Lung (tissue), 11 donors: ENCODE measurements at regions not wholly inside any gene's neighbourhood (a gene's known extent, or its start where the extent isn't known, plus 50 kb on each side); places are given as distances from the start of the nearest gene placed in this dataset.

ENCODE experiments used
- ATAC-seq: fragments of 200-7000 bp; cut with Tn5 transposase; one replicate; pipeline ENCODE4 v1.9.1; 2020; ENCODE audit warnings: moderate number of reproducible peaks; ENCODE audit not compliant: insufficient read depth, low FRiP score
- DNase-seq, 3 donors: peaks; one replicate each; pipeline ENCODE4 v3.0.0-alpha.2; 2013 to 2017
- H3K27ac ChIP-seq, 2 donors: one replicate each; pipeline ENCODE4 v1.5.1; 2013; ENCODE audit warnings: mild to moderate bottlenecking in 2 of 2, moderate library complexity in 2 of 2, control low read depth in 1 of 2, inconsistent platforms in 1 of 2, low read depth in 1 of 2, low read length in 1 of 2
- H3K27me3 ChIP-seq, 3 donors: one replicate each; pipeline ENCODE4 v1.5.1; 2013; ENCODE audit warnings: low read length in 2 of 3; ENCODE audit not compliant: control insufficient read depth in 3 of 3, insufficient read depth in 3 of 3
- H3K36me3 ChIP-seq, 4 donors: one replicate each; pipeline ENCODE4 v1.5.1; 2013; ENCODE audit warnings: low read length in 4 of 4, mild to moderate bottlenecking in 1 of 4, moderate library complexity in 1 of 4; ENCODE audit not compliant: control insufficient read depth in 4 of 4, insufficient read depth in 4 of 4
- H3K4me1 ChIP-seq, 5 donors: one replicate each; pipeline ENCODE4 v1.5.1; 2013; ENCODE audit warnings: low read length in 5 of 5, mild to moderate bottlenecking in 2 of 5, moderate library complexity in 1 of 5; ENCODE audit not compliant: control insufficient read depth in 5 of 5, insufficient read depth in 5 of 5
- H3K4me3 ChIP-seq: one replicate; pipeline ENCODE4 v1.5.1; 2013; ENCODE audit warnings: mild to moderate bottlenecking, control low read depth, moderate library complexity
- H3K9ac ChIP-seq, 2 donors: one replicate each; pipeline ENCODE4 v1.5.1; 2013; ENCODE audit warnings: low read length in 2 of 2, control low read depth in 1 of 2; ENCODE audit not compliant: insufficient read depth in 1 of 2
- H3K9me3 ChIP-seq, 4 donors: one replicate each; pipeline ENCODE4 v1.5.1; 2013; ENCODE audit warnings: low read length in 3 of 4, mild to moderate bottlenecking in 1 of 4, moderate library complexity in 1 of 4; ENCODE audit not compliant: control insufficient read depth in 4 of 4, insufficient read depth in 3 of 4
- CTCF ChIP-seq: IDR thresholded peaks from 2 replicates; pipeline ENCODE4 v1.5.1; 2012; ENCODE audit warnings: mild to moderate bottlenecking; ENCODE audit errors: control extremely low read depth, extremely low read depth
- WGBS, 2 donors: extraction: QIAGEN DNeasy Blood & Tissue Kit; methylation state at CpG; one replicate each; pipeline ENCODE4 v1.1.7; 2013; 5-methylcytosine and 5-hydroxymethylcytosine counted together
- donor health status: control.
- donor health status: control.
- donor health status: Bipolar disorder and iron deficiency.
- donor health status: healthy.
- donor health status: DM: yes; HTN: yes; CAD: no.

DNA sequence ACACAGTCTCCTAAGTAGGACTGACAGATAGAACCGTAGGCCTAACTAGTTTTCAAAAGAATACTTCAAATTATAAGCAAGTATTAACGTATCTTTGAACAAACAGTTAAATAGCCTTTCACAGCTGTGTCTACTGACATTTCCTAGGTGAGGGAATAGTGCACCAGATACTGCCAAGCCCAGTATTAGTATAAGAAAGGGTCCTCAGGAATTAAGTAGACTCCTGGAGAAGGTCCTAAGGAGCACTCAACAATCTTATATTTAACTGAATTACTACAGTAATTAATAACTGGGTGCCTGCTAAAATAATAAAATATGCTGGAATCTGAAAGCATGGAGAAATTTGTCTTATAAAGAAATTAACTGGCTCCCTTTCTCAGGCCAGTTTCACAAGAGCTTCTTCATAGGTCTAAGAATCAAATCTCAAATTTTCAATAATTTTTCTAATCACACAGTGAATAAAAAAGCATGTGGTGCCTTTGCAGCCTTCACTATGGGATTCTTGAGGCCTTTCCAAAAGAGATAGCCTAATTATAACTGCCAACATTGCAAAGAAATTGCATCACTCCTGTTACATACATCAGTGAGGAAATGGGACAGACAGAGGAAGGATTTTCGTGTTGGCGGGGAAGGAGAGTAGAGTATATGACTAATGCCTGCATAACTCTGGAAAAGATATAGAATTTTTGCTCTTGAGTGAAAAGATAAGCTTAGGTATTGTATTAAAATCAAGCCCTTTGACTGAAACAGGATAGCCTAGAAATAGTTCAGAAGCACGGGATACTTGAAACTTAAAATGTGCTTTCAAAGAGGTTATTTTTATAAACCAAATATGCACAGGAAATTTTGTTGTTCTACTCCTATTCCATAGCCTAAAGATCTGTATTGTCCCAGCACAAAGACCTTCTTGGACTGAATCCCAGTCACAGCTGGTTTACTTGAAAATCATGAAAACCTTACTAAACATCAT, 228.6 kb upstream of the STK17B start:
- H3K9ac ChIP-seq: no peak overlapping the region
- H3K27ac ChIP-seq: peak overlapping the region in 1 of 2 donors; percentile 75
- ATAC-seq: peak; percentile 53

GRCh38 chr2:196403471-196403870, 232.1 kb upstream of the STK17B start:
- Histone ChIP-seq H3K4me1 (peaks cover 0 to 22% (median 12%) of the 10 kb centered on the region in 5 donors), H3K27ac (peak overlapping the region in 1 of 2 donors; percentile 9), H3K9ac (no peak overlapping the region), H3K27me3 (no peaks in the 10 kb centered on the region), H3K4me3 (no peak overlapping the region), H3K9me3 (peaks cover 0 to 2% (median 0%) of the 10 kb centered on the region in 4 donors), H3K36me3 (no peaks in the 10 kb centered on the region)
- DNase-seq (no peak), ATAC-seq (no peak)
- WGBS, 2 donors: 28 to 61% methylated on average over 1 of the region's 1 CpG
- no peak for TF ChIP-seq CTCF

More for the DNA sequence above, 228.6 kb upstream of the STK17B start:
- no peaks in the 10 kb centered on the region for H3K27me3 ChIP-seq
- no peak overlapping the region for H3K4me3 ChIP-seq
- no peaks in the 10 kb centered on the region for H3K9me3 ChIP-seq
- H3K4me1 ChIP-seq: peaks cover 0 to 27% (median 12%) of the 10 kb centered on the region in 5 donors
- 28 to 44% methylated on average over 5 of the region's 5 CpGs for WGBS, 2 donors
- peak; percentile 23 to 89 (median 85) for DNase-seq
- H3K36me3 ChIP-seq: no peaks in the 10 kb centered on the region
- no peak for TF ChIP-seq CTCF

DNA sequence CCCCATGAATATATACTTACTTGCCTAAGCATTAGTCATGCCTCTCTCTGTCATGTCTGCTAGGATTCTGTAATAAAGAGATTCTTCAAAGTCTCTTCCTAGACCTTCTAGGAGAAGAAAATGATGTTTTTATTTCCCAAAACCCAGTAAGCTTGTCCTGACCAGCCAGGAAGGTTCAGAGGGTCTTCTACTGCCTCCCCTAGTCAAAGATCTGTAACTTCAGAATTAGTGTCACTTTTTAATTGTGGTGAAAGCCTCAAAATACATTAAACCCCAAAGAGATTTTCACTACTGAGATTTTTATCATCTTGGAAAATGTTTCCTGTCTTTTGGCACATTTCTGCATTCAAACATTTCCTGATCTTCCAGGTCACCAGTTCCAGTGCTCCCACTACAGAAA, 232.9 kb upstream of the STK17B start:
- no peak for DNase-seq
- ATAC-seq: no peak
- Histone ChIP-seq H3K9me3 (peaks cover 0 to 2% (median 0%) of the 10 kb centered on the region in 4 donors), H3K36me3 (no peaks in the 10 kb centered on the region), H3K9ac (no peak overlapping the region), H3K27me3 (no peaks in the 10 kb centered on the region), H3K4me3 (no peak overlapping the region), H3K4me1 (peaks cover 0 to 18% (median 8%) of the 10 kb centered on the region in 5 donors), H3K27ac (peak overlapping the region in 1 of 2 donors; percentile 53)
- no peak for TF ChIP-seq CTCF
